RWPE2 (cell line): ENCODE measurements at regions not wholly inside any gene's neighbourhood (a gene's known extent, or its start where the extent isn't known, plus 50 kb on each side); places are given as distances from the start of the nearest gene placed in this dataset.
A peak's percentile ranks its signal among the peaks of the same experiment; 100 is the strongest.

ENCODE experiments used
- ATAC-seq: fragments of 200-7000 bp; cut with Tn5 transposase; 3 replicates; pipeline ENCODE4 v1.9.1; 2021; ENCODE audit warnings: low read depth
- DNase-seq: peaks from one replicate; pipeline ENCODE4 v3.0.0-alpha.2; 2020; ENCODE audit warnings: low spot score
- H3K27ac ChIP-seq: fragments of 450-650 bp; 2 replicates; pipeline ENCODE4 v1.5.1; 2017; ENCODE audit warnings: mild to moderate bottlenecking; ENCODE audit not compliant: poor library complexity, severe bottlenecking
- H3K27me3 ChIP-seq: fragments of 250-450 bp; sonication (Bioruptor Pico); 2 replicates; pipeline ENCODE4 v1.5.1; 2021; ENCODE audit warnings: mild to moderate bottlenecking, moderate library complexity; ENCODE audit not compliant: insufficient read depth, poor library complexity, severe bottlenecking
- H3K36me3 ChIP-seq: fragments of 250-450 bp; sonication (Bioruptor Pico); 2 replicates; pipeline ENCODE4 v1.5.1; 2020; ENCODE audit warnings: low read depth, mild to moderate bottlenecking, moderate library complexity
- H3K4me1 ChIP-seq: fragments of 250-450 bp; sonication (Bioruptor Pico); 2 replicates; pipeline ENCODE4 v1.5.1; 2021; ENCODE audit warnings: mild to moderate bottlenecking, moderate library complexity; ENCODE audit not compliant: insufficient read depth, poor library complexity, severe bottlenecking
- H3K4me3 ChIP-seq: fragments of 250-450 bp; sonication (Bioruptor Pico); 2 replicates; pipeline ENCODE4 v1.5.1; 2021; ENCODE audit warnings: mild to moderate bottlenecking, moderate library complexity; ENCODE audit not compliant: severe bottlenecking
- H3K9me3 ChIP-seq: fragments of 250-450 bp; sonication (Bioruptor Pico); 2 replicates; pipeline ENCODE4 v1.5.1; 2021; ENCODE audit warnings: mild to moderate bottlenecking, moderate library complexity; ENCODE audit not compliant: severe bottlenecking
- TF ChIP-seq, protein P1 (sequence below): fragments of 450-650 bp; IDR thresholded peaks from one replicate; pipeline ENCODE4 v1.5.1; 2017; ENCODE audit warnings: mild to moderate bottlenecking, moderate library complexity; ENCODE audit not compliant: poor library complexity, severe bottlenecking

- TF ChIP-seq, protein P1, sequence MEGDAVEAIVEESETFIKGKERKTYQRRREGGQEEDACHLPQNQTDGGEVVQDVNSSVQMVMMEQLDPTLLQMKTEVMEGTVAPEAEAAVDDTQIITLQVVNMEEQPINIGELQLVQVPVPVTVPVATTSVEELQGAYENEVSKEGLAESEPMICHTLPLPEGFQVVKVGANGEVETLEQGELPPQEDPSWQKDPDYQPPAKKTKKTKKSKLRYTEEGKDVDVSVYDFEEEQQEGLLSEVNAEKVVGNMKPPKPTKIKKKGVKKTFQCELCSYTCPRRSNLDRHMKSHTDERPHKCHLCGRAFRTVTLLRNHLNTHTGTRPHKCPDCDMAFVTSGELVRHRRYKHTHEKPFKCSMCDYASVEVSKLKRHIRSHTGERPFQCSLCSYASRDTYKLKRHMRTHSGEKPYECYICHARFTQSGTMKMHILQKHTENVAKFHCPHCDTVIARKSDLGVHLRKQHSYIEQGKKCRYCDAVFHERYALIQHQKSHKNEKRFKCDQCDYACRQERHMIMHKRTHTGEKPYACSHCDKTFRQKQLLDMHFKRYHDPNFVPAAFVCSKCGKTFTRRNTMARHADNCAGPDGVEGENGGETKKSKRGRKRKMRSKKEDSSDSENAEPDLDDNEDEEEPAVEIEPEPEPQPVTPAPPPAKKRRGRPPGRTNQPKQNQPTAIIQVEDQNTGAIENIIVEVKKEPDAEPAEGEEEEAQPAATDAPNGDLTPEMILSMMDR = no peak
- H3K9me3 ChIP-seq = no peaks in the 10 kb centered on the region
- H3K4me3 ChIP-seq = no peak overlapping the region
- ATAC-seq (no peak), DNase-seq (no peak)
- H3K4me1 ChIP-seq = no peaks in the 10 kb centered on the region
- H3K36me3 ChIP-seq = no peaks in the 10 kb centered on the region
- no peak overlapping the region for H3K27ac ChIP-seq
- H3K27me3 ChIP-seq = no peaks in the 10 kb centered on the region
Observed at GRCh38 chr6:166775923-166776220, 148.8 kb upstream of the RPS6KA2 start.

- Histone ChIP-seq H3K27ac (no peak overlapping the region), H3K36me3 (no peaks in the 10 kb centered on the region), H3K27me3 (no peaks in the 10 kb centered on the region), H3K9me3 (no peaks in the 10 kb centered on the region), H3K4me1 (no peaks in the 10 kb centered on the region), H3K4me3 (no peak overlapping the region)
- TF ChIP-seq, protein P1 = peak; percentile 89
- ATAC-seq (peak; percentile 66), DNase-seq (no peak)
Observed at GRCh38 chr6:166775180-166775922, 148.3 kb upstream of the RPS6KA2 start.

DNA sequence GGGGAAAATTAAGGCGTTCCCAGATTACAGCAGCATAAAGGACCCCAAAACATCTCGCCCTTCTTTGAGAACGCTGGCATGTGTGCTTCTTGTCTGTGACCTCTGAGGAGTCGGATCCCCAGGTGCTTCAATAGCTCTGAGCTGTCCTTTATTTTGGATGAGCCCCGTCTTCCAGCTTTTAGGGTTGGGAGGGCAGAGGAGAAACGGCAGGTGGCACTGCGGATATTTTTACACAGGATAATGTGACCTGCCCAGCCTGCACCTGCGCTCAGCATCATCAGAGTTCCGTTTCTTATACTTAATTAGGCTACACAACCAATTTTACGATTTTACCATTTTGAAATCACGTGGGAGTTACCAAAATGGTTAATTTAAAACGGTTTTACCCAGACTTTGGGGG is 147.7 kb upstream of the RPS6KA2 start:
- no peaks in the 10 kb centered on the region for H3K4me1 ChIP-seq
- H3K27ac ChIP-seq = no peak overlapping the region
- TF ChIP-seq, protein P1 = no peak
- no peak overlapping the region for H3K4me3 ChIP-seq
- no peaks in the 10 kb centered on the region for H3K9me3 ChIP-seq
- H3K36me3 ChIP-seq = no peaks in the 10 kb centered on the region
- ATAC-seq = no peak; the same call in 2 of the 3 replicates
- H3K27me3 ChIP-seq = no peaks in the 10 kb centered on the region
- DNase-seq = no peak

DNA sequence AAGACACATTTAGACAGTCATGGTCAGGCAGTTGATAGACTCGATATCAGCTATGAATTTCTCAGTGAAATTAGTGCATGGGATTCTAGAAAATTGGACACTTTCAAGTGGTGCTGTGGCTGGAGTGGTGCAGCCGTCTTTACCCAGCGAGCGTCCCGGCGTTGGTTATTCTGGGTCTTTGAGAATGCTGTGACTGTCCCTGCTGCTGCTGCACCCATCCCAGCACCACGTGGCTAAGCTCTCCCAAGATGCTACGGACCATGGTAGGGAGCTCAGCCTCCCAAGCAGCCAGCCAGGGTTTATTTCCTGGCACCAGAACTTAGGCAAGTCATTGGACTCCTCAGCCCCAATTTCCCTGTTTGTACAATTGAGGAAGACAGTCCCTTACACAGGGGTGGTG is 147.2 kb upstream of the RPS6KA2 start:
- H3K4me1 ChIP-seq = no peaks in the 10 kb centered on the region
- ATAC-seq (no peak), DNase-seq (no peak)
- no peaks in the 10 kb centered on the region for H3K27me3 ChIP-seq
- H3K36me3 ChIP-seq = no peaks in the 10 kb centered on the region
- TF ChIP-seq, protein P1 = no peak
- H3K4me3 ChIP-seq = no peak overlapping the region
- H3K27ac ChIP-seq = no peak overlapping the region
- no peaks in the 10 kb centered on the region for H3K9me3 ChIP-seq

GRCh38 chr6:166772518-166772917 is 145.5 kb upstream of the RPS6KA2 start:
- no peak overlapping the region for H3K27ac ChIP-seq
- H3K9me3 ChIP-seq = no peaks in the 10 kb centered on the region
- no peak overlapping the region for H3K4me3 ChIP-seq
- ATAC-seq (no peak), DNase-seq (no peak)
- H3K27me3 ChIP-seq = no peaks in the 10 kb centered on the region
- H3K36me3 ChIP-seq = no peaks in the 10 kb centered on the region
- no peaks in the 10 kb centered on the region for H3K4me1 ChIP-seq
- TF ChIP-seq, protein P1 = peak; percentile 23
